ENCODE measurements at regions not wholly inside any gene's neighbourhood (a gene's known extent, or its start where the extent isn't known, plus 50 kb on each side); places are given as distances from the start of the nearest gene placed in this dataset.

DNA sequence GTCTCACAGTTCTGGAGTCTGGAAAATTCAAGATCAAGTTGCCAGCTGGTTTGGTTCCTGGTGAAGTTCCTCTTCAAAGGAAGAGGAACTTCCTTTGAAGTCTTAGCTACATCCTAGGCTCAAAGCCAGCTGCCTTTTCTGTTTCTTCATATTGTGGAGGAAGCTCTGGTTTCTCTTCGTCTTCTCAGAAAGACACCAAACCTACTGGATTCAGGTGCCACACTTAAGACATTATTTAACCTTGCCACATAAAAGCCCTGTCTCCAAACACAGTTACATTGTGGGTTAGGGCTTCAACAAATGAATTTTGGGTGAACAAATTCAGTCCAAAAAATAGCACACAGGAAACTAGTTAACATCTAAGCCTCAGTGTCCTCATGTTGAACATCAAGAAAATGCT is 1019.8 kb downstream of the GALC start:
- no peak for DNase-seq
- no peaks in the 10 kb centered on the region for H3K27me3 ChIP-seq
- H3K27ac ChIP-seq = no peak overlapping the region
- H3K36me3 ChIP-seq = no peaks in the 10 kb centered on the region
- TF ChIP-seq, protein P1, sequence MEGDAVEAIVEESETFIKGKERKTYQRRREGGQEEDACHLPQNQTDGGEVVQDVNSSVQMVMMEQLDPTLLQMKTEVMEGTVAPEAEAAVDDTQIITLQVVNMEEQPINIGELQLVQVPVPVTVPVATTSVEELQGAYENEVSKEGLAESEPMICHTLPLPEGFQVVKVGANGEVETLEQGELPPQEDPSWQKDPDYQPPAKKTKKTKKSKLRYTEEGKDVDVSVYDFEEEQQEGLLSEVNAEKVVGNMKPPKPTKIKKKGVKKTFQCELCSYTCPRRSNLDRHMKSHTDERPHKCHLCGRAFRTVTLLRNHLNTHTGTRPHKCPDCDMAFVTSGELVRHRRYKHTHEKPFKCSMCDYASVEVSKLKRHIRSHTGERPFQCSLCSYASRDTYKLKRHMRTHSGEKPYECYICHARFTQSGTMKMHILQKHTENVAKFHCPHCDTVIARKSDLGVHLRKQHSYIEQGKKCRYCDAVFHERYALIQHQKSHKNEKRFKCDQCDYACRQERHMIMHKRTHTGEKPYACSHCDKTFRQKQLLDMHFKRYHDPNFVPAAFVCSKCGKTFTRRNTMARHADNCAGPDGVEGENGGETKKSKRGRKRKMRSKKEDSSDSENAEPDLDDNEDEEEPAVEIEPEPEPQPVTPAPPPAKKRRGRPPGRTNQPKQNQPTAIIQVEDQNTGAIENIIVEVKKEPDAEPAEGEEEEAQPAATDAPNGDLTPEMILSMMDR (IDR thresholded peaks at IDR 0.05) = no peak
- no peaks in the 10 kb centered on the region for H3K4me1 ChIP-seq
- H3K9me3 ChIP-seq = peaks cover 0 to 7% (median 0%) of the 10 kb centered on the region in 3 donors
- intact Hi-C loops (cut with DNase I; ENCODE audit: low total_unique reads) = no loop called here
- H3K4me3 ChIP-seq = no peak overlapping the region

DNA sequence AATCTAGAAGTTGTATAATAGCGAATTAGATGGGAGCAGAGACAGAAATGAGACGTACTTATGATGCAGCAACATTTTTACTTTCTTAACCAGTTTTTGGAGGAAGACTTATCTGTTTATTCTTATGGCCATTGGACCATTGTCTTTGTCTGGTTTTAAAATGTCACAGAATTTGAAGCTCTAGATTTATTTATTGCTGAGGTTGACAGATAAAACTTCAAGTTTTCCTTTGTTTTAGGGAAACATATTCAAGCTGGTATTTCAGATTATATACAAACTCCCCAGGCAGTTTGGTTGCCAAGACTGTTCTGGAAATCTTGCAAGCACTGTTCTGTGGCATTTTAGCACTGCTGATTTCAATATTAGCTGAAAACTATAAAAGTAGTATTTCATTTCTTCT is 1021.7 kb downstream of the GALC start:
- no peak for DNase-seq
- intact Hi-C loops (cut with DNase I; ENCODE audit: low total_unique reads) = no loop called here
- TF ChIP-seq, protein P1 (IDR thresholded peaks at IDR 0.05) = no peak
- Histone ChIP-seq H3K4me1 (no peaks in the 10 kb centered on the region), H3K27ac (no peak overlapping the region), H3K9me3 (peaks cover 0 to 7% (median 0%) of the 10 kb centered on the region in 3 donors), H3K27me3 (no peaks in the 10 kb centered on the region), H3K4me3 (no peak overlapping the region), H3K36me3 (no peaks in the 10 kb centered on the region)

DNA sequence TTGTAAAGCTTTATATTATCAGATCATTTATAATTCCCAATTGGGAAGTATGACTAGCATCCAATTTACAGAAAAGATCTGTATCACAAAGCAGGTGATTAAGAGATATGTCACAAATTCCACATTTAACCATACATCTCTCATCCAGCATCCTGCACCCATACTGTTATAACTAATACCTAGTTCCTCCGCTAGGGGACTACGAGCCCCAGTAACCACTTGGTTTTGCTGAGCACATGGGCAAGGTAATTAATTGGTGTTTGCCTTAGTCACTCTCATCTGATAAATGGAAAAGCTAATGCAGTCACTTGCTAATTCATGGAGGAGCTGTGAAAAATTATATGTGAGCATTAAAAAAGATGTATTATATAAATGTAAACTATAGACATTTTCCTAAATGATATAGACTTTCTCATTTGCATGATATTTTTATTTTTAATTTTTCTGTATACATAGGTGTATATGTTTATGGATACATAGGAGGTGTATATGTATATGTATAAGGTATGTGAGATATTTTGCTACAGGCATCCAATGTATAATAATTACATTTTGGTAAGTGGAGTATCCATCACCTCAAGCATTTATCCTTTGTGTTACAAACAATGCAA is 1031.8 kb downstream of the GALC start:
- intact Hi-C loops (cut with DNase I; ENCODE audit: low total_unique reads) = no loop called here
- H3K27me3 ChIP-seq = no peaks in the 10 kb centered on the region
- H3K27ac ChIP-seq = no peak overlapping the region
- H3K36me3 ChIP-seq = no peaks in the 10 kb centered on the region
- peaks cover 0 to 6% (median 0%) of the 10 kb centered on the region in 3 donors for H3K9me3 ChIP-seq
- DNase-seq = no peak
- TF ChIP-seq, protein P1 (IDR thresholded peaks at IDR 0.05) = peak in 1 of 2 experiments; percentile 4
- no peaks in the 10 kb centered on the region for H3K4me1 ChIP-seq
- H3K4me3 ChIP-seq = no peak overlapping the region

DNA sequence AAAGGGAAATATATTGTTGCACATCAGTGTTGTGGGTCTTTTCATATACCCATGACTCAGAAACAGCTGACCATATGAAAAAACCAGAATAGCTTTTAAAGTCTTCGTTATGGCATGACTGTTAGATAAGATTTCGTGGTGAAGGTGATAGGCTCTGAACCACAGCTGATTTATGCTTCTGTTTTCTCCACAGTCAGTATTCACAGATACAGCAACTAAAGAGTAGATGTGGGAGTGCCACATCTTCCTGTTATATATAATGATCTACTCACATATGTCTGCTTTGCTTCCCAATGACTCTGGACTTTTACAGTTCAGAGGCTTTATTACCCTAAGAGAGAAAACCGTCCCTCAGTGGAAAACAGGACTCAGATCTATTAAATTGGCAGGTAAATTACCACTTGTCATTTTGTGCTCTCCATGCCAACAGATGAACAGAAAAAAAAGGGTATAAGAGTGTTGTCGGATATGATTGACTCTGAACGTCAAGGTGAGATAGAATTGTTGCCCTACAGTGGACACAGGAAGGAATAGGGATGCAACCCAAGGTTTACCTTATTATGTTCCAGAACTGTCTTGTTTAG is 1037.1 kb downstream of the GALC start:
- Histone ChIP-seq H3K36me3 (no peaks in the 10 kb centered on the region), H3K9me3 (no peaks in the 10 kb centered on the region), H3K4me1 (no peaks in the 10 kb centered on the region), H3K27ac (no peak overlapping the region), H3K4me3 (no peak overlapping the region), H3K27me3 (no peaks in the 10 kb centered on the region)
- no peak for DNase-seq
- intact Hi-C loops (cut with DNase I; ENCODE audit: low total_unique reads) = no loop called here
- TF ChIP-seq, protein P1 (IDR thresholded peaks at IDR 0.05) = no peak

DNA sequence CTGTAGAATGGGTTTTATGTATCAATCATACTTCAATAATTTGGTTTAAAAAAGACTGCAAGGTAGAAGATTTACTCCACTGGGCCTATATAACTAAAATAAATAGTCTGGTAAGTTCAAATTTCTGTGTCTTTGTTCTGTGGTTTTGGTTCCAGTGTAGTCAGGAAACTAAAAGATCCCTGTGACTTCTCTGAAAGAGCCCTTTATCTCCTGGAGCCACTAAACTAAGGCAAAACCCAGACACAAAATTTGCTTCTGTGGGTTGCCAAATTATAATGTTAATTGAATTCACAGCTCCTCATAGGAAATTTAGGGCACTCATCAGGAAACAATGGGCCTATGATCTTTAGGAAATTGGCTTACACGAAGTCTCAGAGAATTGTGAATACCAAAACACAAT is 1038.4 kb downstream of the GALC start:
- TF ChIP-seq, protein P1 (IDR thresholded peaks at IDR 0.05) = no peak
- no peaks in the 10 kb centered on the region for H3K27me3 ChIP-seq
- H3K27ac ChIP-seq = no peak overlapping the region
- H3K4me3 ChIP-seq = no peak overlapping the region
- no peak for DNase-seq
- intact Hi-C loops (cut with DNase I; ENCODE audit: low total_unique reads) = no loop called here
- no peaks in the 10 kb centered on the region for H3K9me3 ChIP-seq
- H3K4me1 ChIP-seq = no peaks in the 10 kb centered on the region
- H3K36me3 ChIP-seq = no peaks in the 10 kb centered on the region
